GM19452 (cell line): ENCODE measurements at regions not wholly inside any gene's neighbourhood (a gene's known extent, or its start where the extent isn't known, plus 50 kb on each side); places are given as distances from the start of the nearest gene placed in this dataset.

Experiments
- ATAC-seq: cut with Tn5 transposase; IDR thresholded peaks from one replicate; pipeline ENCODE4 v1.9.1; 2021; ENCODE audit not compliant: unreplicated experiment

DNA sequence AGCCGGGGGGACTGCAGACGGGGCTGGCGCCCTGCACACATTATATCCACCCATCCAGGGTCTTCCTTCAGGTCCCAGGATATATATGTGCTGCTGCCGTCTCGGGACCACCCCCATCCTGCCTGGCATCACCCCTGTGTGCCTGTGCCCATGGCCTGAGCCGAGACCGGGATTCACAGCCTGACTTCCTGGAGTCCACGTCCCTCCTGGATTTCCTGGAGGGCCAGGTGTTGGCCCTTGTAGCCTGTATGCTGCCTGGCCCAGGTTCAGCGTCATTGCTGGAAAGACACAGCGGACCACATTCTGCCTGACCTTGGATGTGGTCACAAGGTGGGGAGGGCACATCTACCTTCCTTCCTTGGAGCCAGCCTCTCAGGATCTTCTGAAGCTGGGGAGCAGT is 551.1 kb downstream of the BRD1 start:
- ATAC-seq = no peak

GRCh38 chr22:49274754-49275380 is 552.8 kb downstream of the BRD1 start:
- ATAC-seq = no peak

GRCh38 chr22:49272546-49273125 is 555.0 kb downstream of the BRD1 start:
- ATAC-seq = no peak

- no peak for ATAC-seq
Observed at GRCh38 chr22:49271831-49272230, 555.8 kb downstream of the BRD1 start.

DNA sequence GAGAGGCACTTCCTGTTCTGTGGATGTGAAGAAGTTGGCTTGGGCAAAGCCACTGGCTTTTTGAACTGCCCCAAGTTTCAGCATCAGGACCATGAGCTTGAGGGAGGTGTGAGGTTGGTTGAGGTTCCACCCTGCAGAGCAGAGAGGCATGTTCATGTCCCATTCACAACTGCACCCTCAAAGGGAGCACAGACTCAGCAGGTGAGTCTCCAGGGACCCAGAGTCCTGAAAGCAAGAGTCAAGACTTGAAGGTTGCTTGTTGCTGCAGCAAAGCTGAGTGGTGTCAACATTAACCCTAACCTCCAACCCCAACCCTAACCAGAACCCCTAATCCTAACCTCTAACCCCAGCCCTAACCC is 556.3 kb downstream of the BRD1 start:
- ATAC-seq = no peak

- ATAC-seq = no peak
Observed at GRCh38 chr22:49270595-49271368, 556.9 kb downstream of the BRD1 start.

DNA sequence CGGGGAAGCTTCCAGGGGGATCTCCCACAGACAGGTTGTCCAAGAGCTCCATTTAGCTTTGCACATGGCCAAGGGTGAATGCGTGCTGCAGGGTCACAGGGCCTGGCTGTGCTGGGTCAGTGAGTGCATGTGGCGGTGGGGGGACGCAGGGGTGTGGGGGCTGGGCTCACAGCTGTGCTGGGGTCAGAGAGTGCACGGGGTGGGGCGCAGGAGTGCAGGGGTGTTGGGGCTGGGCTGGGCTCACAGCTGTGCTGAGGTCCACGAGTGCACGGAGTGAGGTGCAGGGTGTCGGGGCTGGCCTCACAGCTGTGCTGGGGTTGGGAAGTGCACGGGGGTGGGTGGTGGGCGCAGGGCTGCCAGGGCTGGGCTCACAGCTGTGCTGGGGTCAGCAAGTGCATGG is 557.7 kb downstream of the BRD1 start:
- ATAC-seq = no peak

GRCh38 chr22:49269371-49269770 is 558.3 kb downstream of the BRD1 start:
- ATAC-seq = no peak

DNA sequence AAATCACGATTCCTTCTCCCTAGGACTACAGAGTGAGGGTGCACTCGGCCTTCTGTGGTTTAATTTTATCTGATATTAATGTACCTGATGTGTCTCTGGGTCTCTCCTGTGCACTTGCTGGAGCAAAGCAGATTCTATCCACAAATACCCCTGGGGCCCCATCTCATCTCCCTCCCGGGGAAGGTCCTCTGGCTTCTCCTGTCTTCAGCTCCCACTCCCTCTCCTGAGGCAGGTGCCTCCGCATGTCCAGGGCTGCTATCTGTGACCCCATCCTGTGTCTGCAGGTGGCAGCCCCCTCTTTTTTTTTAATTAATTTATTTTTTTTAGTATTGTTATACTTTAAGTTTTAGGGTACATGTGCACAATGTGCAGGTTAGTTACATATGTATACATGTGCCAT is 558.7 kb downstream of the BRD1 start:
- no peak for ATAC-seq

DNA sequence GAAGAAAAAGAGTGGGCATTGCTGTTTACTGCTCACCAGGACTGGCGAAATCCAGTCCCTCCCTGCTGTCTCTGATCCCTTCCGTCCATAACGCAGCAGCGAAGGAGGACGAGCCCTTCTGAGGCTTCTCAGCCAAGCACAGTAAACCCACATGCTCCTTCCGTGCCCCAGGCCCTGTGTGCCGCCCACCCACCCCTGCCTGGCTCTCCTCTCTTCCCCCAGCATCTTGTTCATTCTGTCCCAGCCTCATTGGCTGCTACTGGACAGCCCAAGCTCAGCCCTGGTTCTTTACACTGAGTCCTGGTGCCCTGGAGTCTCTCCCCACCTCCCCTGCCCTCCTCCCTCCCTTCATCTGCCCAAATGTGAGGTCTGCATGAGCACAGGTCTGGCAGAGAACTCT is 559.7 kb downstream of the BRD1 start:
- ATAC-seq = no peak

- no peak for ATAC-seq
Observed at GRCh38 chr22:49266561-49267519, 560.8 kb downstream of the BRD1 start.

DNA sequence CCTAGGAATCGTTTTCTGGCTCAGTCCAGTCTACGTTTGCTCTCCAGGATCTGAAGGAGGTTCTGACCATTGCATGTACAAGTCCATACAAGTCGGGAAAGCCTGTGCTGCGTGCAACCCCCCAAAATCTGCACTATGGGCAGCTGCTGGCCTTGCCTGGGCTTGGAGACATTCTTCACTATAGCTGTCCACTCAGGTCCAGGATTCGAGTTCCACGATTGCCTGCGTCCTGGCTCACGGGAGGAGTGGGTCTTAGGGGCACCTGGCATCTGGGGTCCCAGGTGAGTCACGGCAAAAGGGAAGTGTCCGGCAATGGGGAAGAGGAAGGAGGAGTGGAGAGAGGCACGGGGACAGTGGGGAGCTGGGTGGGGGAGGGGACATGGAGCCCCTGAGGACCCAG is 563.0 kb downstream of the BRD1 start:
- ATAC-seq = no peak

DNA sequence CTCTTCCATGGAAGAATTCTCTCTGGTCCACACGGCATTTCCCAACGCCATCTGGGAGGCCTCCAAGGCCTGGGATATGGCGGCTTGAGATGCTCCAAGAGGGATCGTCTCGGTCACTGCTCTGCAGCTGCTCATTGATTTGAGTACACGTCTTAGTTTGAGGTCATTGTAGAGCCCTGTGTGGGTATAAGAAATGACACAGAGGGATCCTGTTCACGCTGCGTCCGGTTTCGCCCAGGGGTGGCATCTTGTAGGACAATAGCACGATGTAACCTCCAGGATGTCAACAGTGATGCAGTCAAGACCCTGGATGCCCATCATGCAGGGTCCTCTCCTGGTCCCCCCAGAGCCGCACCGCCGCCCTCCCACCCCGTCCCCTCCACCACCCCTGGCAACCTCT is 564.6 kb downstream of the BRD1 start:
- ATAC-seq = no peak

DNA sequence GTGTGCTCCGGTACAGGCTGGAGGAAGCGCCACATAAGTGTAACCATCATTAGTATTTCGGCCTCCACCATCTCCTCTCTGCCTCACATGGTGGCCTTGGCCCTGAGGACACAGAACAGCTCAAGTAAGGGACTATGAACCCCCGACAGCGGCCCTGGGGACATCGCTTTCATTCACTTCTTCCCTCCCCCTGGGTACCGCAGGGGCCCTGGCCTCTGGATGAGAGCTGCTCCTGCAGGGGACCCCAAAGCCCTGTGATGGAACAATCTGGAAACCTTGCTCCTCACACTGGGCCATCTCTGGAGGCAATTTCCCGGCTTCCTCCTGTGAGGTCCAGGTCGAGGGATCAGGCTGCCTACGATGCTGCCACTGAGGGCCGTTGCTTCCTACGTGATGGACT is 565.5 kb downstream of the BRD1 start:
- no peak for ATAC-seq

- ATAC-seq = no peak
Observed at GRCh38 chr22:49261616-49262015, 566.1 kb downstream of the BRD1 start.

DNA sequence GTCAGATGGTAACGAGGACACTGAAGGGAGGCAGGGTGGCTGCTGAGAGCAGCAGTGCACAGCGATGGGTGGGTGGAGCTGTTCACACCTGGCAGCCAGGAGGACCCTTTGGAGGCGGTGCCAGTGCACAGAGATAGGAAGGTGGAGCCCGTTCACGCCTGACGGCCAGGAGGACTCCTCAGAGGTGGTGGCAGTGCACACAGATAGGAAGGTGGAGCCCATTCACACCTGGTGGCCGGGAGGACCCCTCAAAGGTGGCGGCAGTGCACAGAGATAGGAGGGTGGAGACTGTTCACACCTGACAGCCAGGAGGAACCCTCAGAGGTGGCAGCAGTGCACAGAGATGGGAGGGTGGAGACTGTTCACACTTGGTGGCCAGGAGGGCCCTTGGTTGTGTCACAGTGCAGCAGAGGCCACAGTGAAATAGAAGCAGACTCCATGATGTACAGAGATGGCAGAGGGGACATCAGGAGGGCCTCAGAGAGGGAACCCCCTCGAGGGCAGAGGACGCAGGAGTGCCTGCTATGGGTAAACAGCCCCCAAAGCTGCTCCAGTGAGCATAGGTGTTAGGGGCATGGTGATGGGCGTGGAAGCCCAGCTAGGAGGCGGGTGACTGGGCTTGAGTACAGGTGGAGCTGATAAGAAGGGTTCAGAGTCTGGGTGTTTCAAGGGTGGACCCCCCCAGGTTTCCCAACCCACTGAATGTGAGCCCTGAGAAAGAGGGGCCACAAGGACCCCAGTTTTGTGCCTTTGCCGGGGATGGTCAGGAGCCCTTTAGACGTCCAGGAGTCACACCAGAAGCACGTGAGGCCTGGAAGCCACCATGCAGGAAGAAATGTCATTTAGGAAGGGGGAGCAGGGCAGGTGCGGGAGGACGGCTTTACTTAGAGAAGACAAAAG is 566.7 kb downstream of the BRD1 start:
- ATAC-seq = no peak

- no peak for ATAC-seq
Observed at GRCh38 chr22:49259839-49260615, 567.6 kb downstream of the BRD1 start.

DNA sequence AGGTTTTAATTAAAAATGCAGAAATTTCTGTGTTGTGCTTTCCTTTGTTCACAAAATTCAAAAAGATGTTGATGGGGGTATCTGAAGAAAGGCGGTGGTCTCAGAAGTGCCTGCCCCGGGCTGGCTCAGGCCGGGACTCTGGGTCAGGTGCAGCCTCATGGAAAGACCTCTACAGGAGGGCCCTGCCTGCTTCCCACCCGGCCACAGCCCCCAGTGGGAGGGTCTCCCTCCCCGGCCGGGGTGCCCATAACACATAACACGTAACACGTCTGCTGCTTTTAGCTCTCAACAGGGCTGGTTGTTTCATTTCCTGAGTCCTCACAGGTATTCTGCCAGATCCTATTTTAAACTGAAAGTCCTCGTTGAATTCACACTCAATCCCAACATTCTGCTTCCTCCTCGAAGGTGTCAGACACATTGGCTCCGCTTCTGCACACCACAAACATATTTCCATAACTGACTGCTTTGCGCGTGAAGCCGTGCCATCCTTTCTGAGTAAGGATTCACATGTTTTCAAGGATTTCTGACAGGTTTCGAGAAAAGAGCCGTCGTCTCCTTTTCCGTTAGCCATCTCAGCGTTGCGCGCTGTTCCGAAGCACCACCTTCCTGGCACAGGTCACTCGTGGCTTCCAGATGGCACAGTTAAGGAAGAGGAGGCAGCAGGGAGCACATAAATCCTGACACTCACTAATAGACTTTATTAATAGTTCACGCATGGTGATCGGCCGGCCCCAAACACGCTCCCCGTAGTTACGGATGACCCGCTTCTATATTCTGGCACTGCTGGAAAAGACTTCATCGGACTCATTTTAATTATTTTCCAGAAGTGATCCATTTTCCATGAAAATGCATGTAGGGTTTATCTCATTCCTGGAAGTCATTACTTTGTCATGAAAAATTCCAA is 569.3 kb downstream of the BRD1 start:
- no peak for ATAC-seq

- ATAC-seq = no peak
Observed at GRCh38 chr22:49257551-49257961, 570.1 kb downstream of the BRD1 start.
